Adipocyte (in vitro differentiated cells): ENCODE measurements at regions not wholly inside any gene's neighbourhood (a gene's known extent, or its start where the extent isn't known, plus 50 kb on each side); places are given as distances from the start of the nearest gene placed in this dataset.

Experiments used
- DNase-seq: peaks from one replicate; pipeline ENCODE4 v3.0.0-alpha.2; 2015; ENCODE audit warnings: low read depth
- H3K27me3 ChIP-seq: replicated peaks from 2 replicates; pipeline ENCODE4 v1.7.0; 2013; ENCODE audit warnings: mild to moderate bottlenecking, low read length, moderate library complexity; ENCODE audit not compliant: control insufficient read depth, insufficient read depth
- H3K36me3 ChIP-seq: 2 replicates; pipeline ENCODE4 v1.7.0; 2013; ENCODE audit warnings: low read length, mild to moderate bottlenecking, moderate library complexity; ENCODE audit not compliant: control insufficient read depth, insufficient read depth, severe bottlenecking
- H3K4me1 ChIP-seq: 2 replicates; pipeline ENCODE4 v1.7.0; 2013; ENCODE audit warnings: mild to moderate bottlenecking, low read length, moderate library complexity; ENCODE audit not compliant: control insufficient read depth, insufficient read depth
- H3K4me3 ChIP-seq: 2 replicates; pipeline ENCODE4 v1.7.0; 2013; ENCODE audit warnings: mild to moderate bottlenecking, low read length, moderate library complexity
- H3K9ac ChIP-seq: 2 replicates; pipeline ENCODE4 v1.7.0; 2013; ENCODE audit warnings: mild to moderate bottlenecking, low read length, moderate library complexity
- H3K9me3 ChIP-seq: 2 replicates; pipeline ENCODE4 v1.7.0; 2013; ENCODE audit warnings: mild to moderate bottlenecking, low read length, moderate library complexity; ENCODE audit not compliant: control insufficient read depth

- Histone ChIP-seq H3K4me3 (no peak overlapping the region), H3K36me3 (no peaks in the 10 kb centered on the region), H3K9ac (no peak overlapping the region), H3K4me1 (no peaks in the 10 kb centered on the region), H3K9me3 (no peaks in the 10 kb centered on the region), H3K27me3 (peaks cover 7% of the 10 kb centered on the region)
- peak; percentile 3 for DNase-seq
Measured at GRCh38 chr1:209219791-209220524, 363.6 kb upstream of the CAMK1G start.

- H3K36me3 ChIP-seq: no peaks in the 10 kb centered on the region
- no peak for DNase-seq
- no peak overlapping the region for H3K9ac ChIP-seq
- no peak overlapping the region for H3K4me3 ChIP-seq
- no peaks in the 10 kb centered on the region for H3K9me3 ChIP-seq
- peaks cover 10% of the 10 kb centered on the region for H3K27me3 ChIP-seq
- no peaks in the 10 kb centered on the region for H3K4me1 ChIP-seq
Measured at GRCh38 chr1:209222826-209223225, 360.7 kb upstream of the CAMK1G start.

- DNase-seq: no peak
- Histone ChIP-seq H3K4me3 (no peak overlapping the region), H3K9me3 (no peaks in the 10 kb centered on the region), H3K9ac (no peak overlapping the region), H3K27me3 (peaks cover 10% of the 10 kb centered on the region), H3K36me3 (no peaks in the 10 kb centered on the region), H3K4me1 (no peaks in the 10 kb centered on the region)
Measured at GRCh38 chr1:209223791-209224190, 359.7 kb upstream of the CAMK1G start.

GRCh38 chr1:209224886-209225285 is 358.6 kb upstream of the CAMK1G start:
- Histone ChIP-seq H3K9me3 (peaks cover 3% of the 10 kb centered on the region), H3K9ac (no peak overlapping the region), H3K27me3 (peaks cover 10% of the 10 kb centered on the region), H3K4me3 (no peak overlapping the region), H3K4me1 (no peaks in the 10 kb centered on the region), H3K36me3 (no peaks in the 10 kb centered on the region)
- DNase-seq: no peak

GRCh38 chr1:209227171-209227570 is 356.3 kb upstream of the CAMK1G start:
- Histone ChIP-seq H3K4me3 (no peak overlapping the region), H3K4me1 (no peaks in the 10 kb centered on the region), H3K27me3 (peaks cover 12% of the 10 kb centered on the region), H3K9ac (no peak overlapping the region), H3K36me3 (no peaks in the 10 kb centered on the region), H3K9me3 (peaks cover 14% of the 10 kb centered on the region)
- no peak for DNase-seq

GRCh38 chr1:209227941-209228340 is 355.6 kb upstream of the CAMK1G start:
- Histone ChIP-seq H3K4me3 (no peak overlapping the region), H3K4me1 (no peaks in the 10 kb centered on the region), H3K27me3 (peaks cover 10% of the 10 kb centered on the region), H3K9me3 (peaks cover 14% of the 10 kb centered on the region), H3K9ac (no peak overlapping the region), H3K36me3 (no peaks in the 10 kb centered on the region)
- no peak for DNase-seq

GRCh38 chr1:209229494-209230061 is 353.9 kb upstream of the CAMK1G start:
- Histone ChIP-seq H3K9me3 (peaks cover 14% of the 10 kb centered on the region), H3K27me3 (peaks cover 10% of the 10 kb centered on the region), H3K4me1 (no peaks in the 10 kb centered on the region), H3K36me3 (no peaks in the 10 kb centered on the region), H3K4me3 (no peak overlapping the region), H3K9ac (no peak overlapping the region)
- no peak for DNase-seq

- DNase-seq: no peak
- no peak overlapping the region for H3K9ac ChIP-seq
- no peak overlapping the region for H3K4me3 ChIP-seq
- H3K9me3 ChIP-seq: peaks cover 14% of the 10 kb centered on the region
- peaks cover 10% of the 10 kb centered on the region for H3K27me3 ChIP-seq
- no peaks in the 10 kb centered on the region for H3K36me3 ChIP-seq
- no peaks in the 10 kb centered on the region for H3K4me1 ChIP-seq
Measured at GRCh38 chr1:209230314-209230713, 353.2 kb upstream of the CAMK1G start.

- DNase-seq: no peak
- no peak overlapping the region for H3K9ac ChIP-seq
- H3K9me3 ChIP-seq: peaks cover 14% of the 10 kb centered on the region
- H3K36me3 ChIP-seq: no peaks in the 10 kb centered on the region
- H3K4me3 ChIP-seq: no peak overlapping the region
- H3K27me3 ChIP-seq: peaks cover 8% of the 10 kb centered on the region
- H3K4me1 ChIP-seq: no peaks in the 10 kb centered on the region
Measured at GRCh38 chr1:209231476-209232156, 351.9 kb upstream of the CAMK1G start.

GRCh38 chr1:209232197-209232596 is 351.3 kb upstream of the CAMK1G start:
- no peak overlapping the region for H3K4me3 ChIP-seq
- peaks cover 14% of the 10 kb centered on the region for H3K9me3 ChIP-seq
- peaks cover 6% of the 10 kb centered on the region for H3K27me3 ChIP-seq
- H3K9ac ChIP-seq: no peak overlapping the region
- H3K4me1 ChIP-seq: no peaks in the 10 kb centered on the region
- H3K36me3 ChIP-seq: no peaks in the 10 kb centered on the region
- DNase-seq: no peak

GRCh38 chr1:209232759-209233158 is 350.8 kb upstream of the CAMK1G start:
- peaks cover 14% of the 10 kb centered on the region for H3K9me3 ChIP-seq
- no peak overlapping the region for H3K4me3 ChIP-seq
- H3K9ac ChIP-seq: no peak overlapping the region
- no peaks in the 10 kb centered on the region for H3K36me3 ChIP-seq
- H3K27me3 ChIP-seq: peaks cover 6% of the 10 kb centered on the region
- no peak for DNase-seq
- no peaks in the 10 kb centered on the region for H3K4me1 ChIP-seq
